GM19452 (cell line): ENCODE measurements at regions not wholly inside any gene's neighbourhood (a gene's known extent, or its start where the extent isn't known, plus 50 kb on each side); places are given as distances from the start of the nearest gene placed in this dataset.

Experiments used
- ATAC-seq: cut with Tn5 transposase; IDR thresholded peaks from one replicate; pipeline ENCODE4 v1.9.1; 2021; ENCODE audit not compliant: unreplicated experiment

GRCh38 chr20:39808613-39809012 is 846.5 kb downstream of the DHX35 start:
- ATAC-seq: no peak

GRCh38 chr20:39800548-39800947 is 838.4 kb downstream of the DHX35 start:
- ATAC-seq: peak; percentile 66

GRCh38 chr20:39800111-39800510 is 838.0 kb downstream of the DHX35 start:
- peak; percentile 81 for ATAC-seq

- no peak for ATAC-seq
Measured at GRCh38 chr20:39799366-39799965, 837.3 kb downstream of the DHX35 start.

- no peak for ATAC-seq
Measured at GRCh38 chr20:39795401-39796272, 833.5 kb downstream of the DHX35 start.

GRCh38 chr20:39792334-39792733 is 830.2 kb downstream of the DHX35 start:
- ATAC-seq: no peak

GRCh38 chr20:39789411-39789810 is 827.3 kb downstream of the DHX35 start:
- no peak for ATAC-seq

GRCh38 chr20:39785252-39785917 is 823.2 kb downstream of the DHX35 start:
- ATAC-seq: no peak

GRCh38 chr20:39784693-39785092 is 822.5 kb downstream of the DHX35 start:
- no peak for ATAC-seq

- no peak for ATAC-seq
Measured at GRCh38 chr20:39778847-39779604, 816.9 kb downstream of the DHX35 start.

- no peak for ATAC-seq
Measured at GRCh38 chr20:39778431-39778830, 816.3 kb downstream of the DHX35 start.

GRCh38 chr20:39777610-39778009 is 815.5 kb downstream of the DHX35 start:
- no peak for ATAC-seq

GRCh38 chr20:39775110-39775509 is 813.0 kb downstream of the DHX35 start:
- no peak for ATAC-seq

- ATAC-seq: no peak
Measured at GRCh38 chr20:39773380-39774000, 811.3 kb downstream of the DHX35 start.

- no peak for ATAC-seq
Measured at GRCh38 chr20:39767352-39767751, 805.2 kb downstream of the DHX35 start.

- ATAC-seq: no peak
Measured at GRCh38 chr20:39766333-39766732, 804.2 kb downstream of the DHX35 start.

GRCh38 chr20:39762716-39763115 is 800.6 kb downstream of the DHX35 start:
- ATAC-seq: no peak

- ATAC-seq: no peak
Measured at GRCh38 chr20:39758876-39759275, 796.7 kb downstream of the DHX35 start.

GRCh38 chr20:39756828-39757227 is 794.7 kb downstream of the DHX35 start:
- no peak for ATAC-seq

- no peak for ATAC-seq
Measured at GRCh38 chr20:39756369-39756768, 794.2 kb downstream of the DHX35 start.
